PC-3 (cell line): ENCODE measurements at regions not wholly inside any gene's neighbourhood (a gene's known extent, or its start where the extent isn't known, plus 50 kb on each side); places are given as distances from the start of the nearest gene placed in this dataset.

ENCODE experiments used
- EZH2phosphoT487 ChIP-seq: fragments of 300-600 bp; sonication (generic); IDR thresholded peaks from 2 replicates; pipeline ENCODE4 v1.6.1; 2018; ENCODE audit warnings: mild to moderate bottlenecking, antibody characterized with exemption, low read length, borderline replicate concordance
- TF ChIP-seq, protein P1 (sequence below): fragments of 300-600 bp; sonication (generic); conservative IDR thresholded peaks from 2 replicates; pipeline ENCODE4 v1.5.1; 2017; ENCODE audit warnings: antibody characterized with exemption, low read depth, mild to moderate bottlenecking, low read length

DNA sequence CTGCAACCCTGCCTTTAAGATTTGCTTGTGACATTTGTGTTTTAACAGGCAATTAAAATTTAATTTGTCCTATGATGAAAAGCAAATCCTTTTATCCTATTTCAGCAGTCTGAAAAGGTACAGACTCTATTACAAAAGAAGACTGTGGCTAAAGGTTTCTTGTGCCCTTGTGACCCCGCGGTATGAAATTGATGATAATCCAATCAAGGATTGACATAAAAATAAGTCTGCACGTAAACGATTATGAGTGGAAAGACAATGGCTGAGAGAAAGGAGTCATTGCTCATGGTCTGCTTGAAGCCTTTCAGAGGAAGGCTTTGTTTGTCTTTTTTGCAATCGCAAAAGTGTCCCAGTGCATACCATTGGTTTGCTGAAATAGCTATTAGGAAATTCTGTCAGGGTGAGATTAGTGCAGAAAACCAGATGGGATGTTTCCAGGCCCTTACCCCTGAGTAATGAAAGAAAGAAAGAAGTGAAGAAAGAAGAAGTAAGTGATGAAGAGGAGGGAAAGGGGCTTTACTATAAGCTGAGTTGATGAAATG lies 867.8 kb upstream of the CDH8 start:
- TF ChIP-seq EZH2phosphoT487 = no peak
- TF ChIP-seq, protein P1, sequence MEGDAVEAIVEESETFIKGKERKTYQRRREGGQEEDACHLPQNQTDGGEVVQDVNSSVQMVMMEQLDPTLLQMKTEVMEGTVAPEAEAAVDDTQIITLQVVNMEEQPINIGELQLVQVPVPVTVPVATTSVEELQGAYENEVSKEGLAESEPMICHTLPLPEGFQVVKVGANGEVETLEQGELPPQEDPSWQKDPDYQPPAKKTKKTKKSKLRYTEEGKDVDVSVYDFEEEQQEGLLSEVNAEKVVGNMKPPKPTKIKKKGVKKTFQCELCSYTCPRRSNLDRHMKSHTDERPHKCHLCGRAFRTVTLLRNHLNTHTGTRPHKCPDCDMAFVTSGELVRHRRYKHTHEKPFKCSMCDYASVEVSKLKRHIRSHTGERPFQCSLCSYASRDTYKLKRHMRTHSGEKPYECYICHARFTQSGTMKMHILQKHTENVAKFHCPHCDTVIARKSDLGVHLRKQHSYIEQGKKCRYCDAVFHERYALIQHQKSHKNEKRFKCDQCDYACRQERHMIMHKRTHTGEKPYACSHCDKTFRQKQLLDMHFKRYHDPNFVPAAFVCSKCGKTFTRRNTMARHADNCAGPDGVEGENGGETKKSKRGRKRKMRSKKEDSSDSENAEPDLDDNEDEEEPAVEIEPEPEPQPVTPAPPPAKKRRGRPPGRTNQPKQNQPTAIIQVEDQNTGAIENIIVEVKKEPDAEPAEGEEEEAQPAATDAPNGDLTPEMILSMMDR = no peak
